GM12878 (cell line): ENCODE measurements at regions not wholly inside any gene's neighbourhood (a gene's known extent, or its start where the extent isn't known, plus 50 kb on each side); places are given as distances from the start of the nearest gene placed in this dataset.

Experiments
- ATAC-seq: fragments of 200-7000 bp; cut with Tn5 transposase; 3 replicates; pipeline ENCODE4 v1.9.1; 2020; ENCODE audit warnings: mild to moderate bottlenecking, moderate library complexity
- BruUV-seq: library from RNA; stranded (reverse); fragments of 400-500 nt; replicated peaks from 2 replicates; lab custom pipeline; 2021; lab: Mats Ljungman, UMichigan
- CTCF ChIA-PET: fragments of 300-600 bp; sonication (Branson Sonifier 250); formaldehyde crosslinking; extraction: SDS; loops from one replicate; lab custom pipeline; 2021; ENCODE audit warnings: inconsistent platforms; lab: Yijun Ruan, JAX
- POLR2A ChIA-PET: fragments of 350-600 bp; formaldehyde crosslinking; extraction: SDS; loops from one replicate; lab custom pipeline; 2021; ENCODE audit warnings: inconsistent platforms; lab: Charles Lee
- RAD21 ChIA-PET: fragments of 300-600 bp; sonication (Branson Sonifier 250); formaldehyde crosslinking; loops from one replicate; lab custom pipeline; 2023; ENCODE audit warnings: antibody characterized with exemption; ENCODE audit not compliant: unreplicated experiment; lab: Charles Lee
- SMC1A ChIA-PET: fragments of 300-600 bp; sonication (Branson Sonifier 250); formaldehyde crosslinking; loops from one replicate; lab custom pipeline; 2023; ENCODE audit not compliant: unreplicated experiment, uncharacterized antibody; lab: Charles Lee
- DNase-seq: peaks from one replicate; pipeline ENCODE4 v3.0.0-alpha.2; 2011; ENCODE audit warnings: low read depth, low spot score
- FAIRE-seq: peaks from 3 replicates; lab custom pipeline; 2011; peaks lifted over from hg19 to GRCh38; lab: Jason Lieb, UNC
- H2AFZ ChIP-seq: 2 replicates; pipeline ENCODE4 v1.6.0; 2011; ENCODE audit warnings: low read depth, low read length, control low read depth; ENCODE audit not compliant: control insufficient read depth
- H3K27ac ChIP-seq: 2 replicates; pipeline ENCODE4 v1.5.1; 2011; ENCODE audit warnings: control low read depth; ENCODE audit not compliant: control insufficient read depth, insufficient read depth
- H3K27me3 ChIP-seq, 2 experiments: replicated peaks in 1 of 2; 2 replicates each; pipeline versions ENCODE4 v1.6.0 to v1.6.1; 2011; ENCODE audit warnings: low read length in 1 of 2; ENCODE audit not compliant: control insufficient read depth in 2 of 2, insufficient read depth in 2 of 2
- H3K36me3 ChIP-seq, 2 experiments: 2 replicates each; pipeline ENCODE4 v1.5.1; 2011; ENCODE audit warnings: low read length in 1 of 2; ENCODE audit not compliant: control insufficient read depth in 2 of 2, insufficient read depth in 2 of 2
- H3K4me1 ChIP-seq: 2 replicates; pipeline ENCODE4 v1.6.1; 2011; ENCODE audit warnings: mild to moderate bottlenecking, low read length, moderate library complexity, mixed read lengths; ENCODE audit not compliant: control insufficient read depth, insufficient read depth
- H3K4me2 ChIP-seq: 2 replicates; pipeline ENCODE4 v1.6.0; 2011; ENCODE audit warnings: control low read depth; ENCODE audit not compliant: control insufficient read depth, insufficient read depth
- H3K4me3 ChIP-seq: fragments of 200-600 bp; sonication (generic); 2 replicates; pipeline ENCODE4 v1.5.1; 2016
- H3K79me2 ChIP-seq: 2 replicates; pipeline ENCODE4 v1.6.0; 2011; ENCODE audit warnings: low read length; ENCODE audit not compliant: control insufficient read depth, insufficient read depth
- H3K9ac ChIP-seq: 2 replicates; pipeline ENCODE4 v1.8.0; 2011; ENCODE audit warnings: low read length, control low read depth, mixed read lengths; ENCODE audit not compliant: control insufficient read depth, insufficient read depth
- H3K9me3 ChIP-seq: replicated peaks from 3 replicates; pipeline ENCODE4 v1.5.1; 2011; ENCODE audit warnings: mild to moderate bottlenecking, low read length; ENCODE audit not compliant: control insufficient read depth, insufficient read depth
- H4K20me1 ChIP-seq: 2 replicates; pipeline ENCODE4 v1.6.0; 2011; ENCODE audit not compliant: control insufficient read depth, insufficient read depth
- ASH2L ChIP-seq: fragments of 300-600, 200-600 bp; sonication (generic); IDR thresholded peaks from 2 replicates; pipeline ENCODE4 v1.6.1; 2017; ENCODE audit warnings: low read depth, mild to moderate bottlenecking, borderline replicate concordance
- ATF7 ChIP-seq: fragments of 450-650 bp; IDR thresholded peaks from 2 replicates; pipeline ENCODE4 v1.6.1; 2016; ENCODE audit warnings: low read depth, mild to moderate bottlenecking
- BCL11A ChIP-seq: IDR thresholded peaks from 2 replicates; pipeline ENCODE4 v1.6.1; 2011; ENCODE audit warnings: low read depth, low read length
- BHLHE40 ChIP-seq, 2 experiments: fragments of 450-650 bp in 1 of 2; IDR thresholded peaks; 2 replicates each; pipeline ENCODE4 v1.6.1; 2011 to 2017; ENCODE audit warnings: low read depth in 2 of 2, borderline replicate concordance in 1 of 2, improper control_type of control experiment in 1 of 2, low read length in 1 of 2, mild to moderate bottlenecking in 1 of 2
- CEBPB ChIP-seq, 2 experiments: fragments of 150-350 bp in 1 of 2; IDR thresholded peaks; 2 replicates each; pipeline ENCODE4 v1.6.1; 2012 to 2014; ENCODE audit warnings: low read depth in 2 of 2, low read length in 2 of 2, borderline replicate concordance in 1 of 2, inconsistent platforms in 1 of 2
- CHD1 ChIP-seq: IDR thresholded peaks from 2 replicates; pipeline ENCODE4 v1.6.1; 2012; ENCODE audit warnings: low read depth, low read length, improper control_type of control experiment
- EED ChIP-seq: sonication (generic); IDR thresholded peaks from 2 replicates; pipeline ENCODE4 v1.6.1; 2016; ENCODE audit warnings: antibody characterized with exemption, low read depth
- FOXK2 ChIP-seq: fragments of 450-650 bp; IDR thresholded peaks from 2 replicates; pipeline ENCODE4 v1.6.1; 2017; ENCODE audit warnings: mild to moderate bottlenecking, moderate library complexity
- GATAD2B ChIP-seq: fragments of 450-650 bp; conservative IDR thresholded peaks from 2 replicates; pipeline ENCODE4 v1.6.1; 2017; ENCODE audit warnings: low read depth, mild to moderate bottlenecking, moderate library complexity
- NFYB ChIP-seq: IDR thresholded peaks from 2 replicates; pipeline ENCODE4 v1.6.1; 2011; ENCODE audit warnings: low read depth, mild to moderate bottlenecking, low read length, improper control_type of control experiment, moderate library complexity; ENCODE audit not compliant: insufficient read depth
- RCOR1 ChIP-seq: conservative IDR thresholded peaks from 2 replicates; pipeline ENCODE4 v1.6.1; 2012; ENCODE audit warnings: low read depth, low read length, improper control_type of control experiment
- whole genome bisulfite sequencing: methylation state at CpG from one replicate; pipeline ENCODE4 v1.1.6; 2016; ENCODE audit warnings: low lambda C conversion rate; ENCODE audit not compliant: insufficient replicate concordance, insufficient coverage; ENCODE audit errors: missing lambda C conversion rate; 5-methylcytosine and 5-hydroxymethylcytosine counted together
- in situ Hi-C: fragments of 300-500 bp; cut with MboI; formaldehyde crosslinking; loops from 9 replicates; pipeline ENCODE4 v1.14.3; 2018; ENCODE audit warnings: mixed read lengths
- intact Hi-C: fragments of 100-400 bp; cut with micrococcal nuclease; formaldehyde crosslinking; loops from one replicate; pipeline ENCODE4 v1.14.2; 2022; ENCODE audit not compliant: unreplicated experiment
- TF ChIP-seq, protein P1 (sequence below), 3 experiments: IDR thresholded peaks in 2 of 3; conservative IDR thresholded peaks in 1 of 3; 2 replicates each; pipeline ENCODE4 v1.5.1; 2011; ENCODE audit warnings: low read depth in 3 of 3, low read length in 3 of 3, mild to moderate bottlenecking in 3 of 3, control low read depth in 2 of 3, moderate library complexity in 2 of 3, inconsistent platforms in 1 of 3, mixed read lengths in 1 of 3; ENCODE audit not compliant: control insufficient read depth in 2 of 3, insufficient read depth in 1 of 3; ENCODE audit errors: extremely low read depth in 1 of 3
- TF ChIP-seq, protein P2 (sequence below): IDR thresholded peaks from 2 replicates; pipeline ENCODE4 v1.6.1; 2012; ENCODE audit warnings: low read length, inconsistent platforms
- TF ChIP-seq, protein P3 (sequence below): fragments of 450-650 bp; IDR thresholded peaks from 2 replicates; pipeline ENCODE4 v1.6.1; 2017; ENCODE audit warnings: borderline replicate concordance

DNA sequence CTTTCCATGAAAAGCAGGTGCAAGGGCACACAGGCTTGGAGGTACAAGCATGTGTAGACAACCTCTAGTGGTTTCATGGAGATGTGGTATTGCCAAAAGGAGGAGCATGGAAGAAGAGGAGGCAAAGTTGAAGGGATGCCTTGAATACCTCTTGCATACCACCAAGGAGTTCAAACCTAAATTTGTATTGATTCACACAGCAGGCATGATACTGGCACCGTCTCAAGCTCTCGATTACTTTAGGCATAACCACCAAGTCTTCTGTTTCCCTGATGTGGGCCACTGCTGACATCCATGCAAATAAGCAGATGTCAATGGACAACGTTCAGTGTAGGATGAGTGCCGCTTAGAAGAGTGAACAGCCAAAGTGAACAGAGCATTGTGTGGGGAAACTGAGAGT lies 87.1 kb downstream of the SCN11A start:
- H3K9me3 ChIP-seq = no peaks in the 10 kb centered on the region
- ATAC-seq (no peak), DNase-seq (no peak), FAIRE-seq (no peak)
- H3K9ac ChIP-seq = no peak overlapping the region
- H3K36me3 ChIP-seq = no peaks in the 10 kb centered on the region
- intact Hi-C loops = no loop called here
- TF ChIP-seq EED (no peak), CEBPB (IDR thresholded peaks at IDR 0.05; ENCODE audit: borderline replicate concordance in 1 of 2, low read depth in 2 of 2, low read length in 2 of 2) (no peak), CHD1 (no peak), NFYB (no peak)
- TF ChIP-seq, protein P1, sequence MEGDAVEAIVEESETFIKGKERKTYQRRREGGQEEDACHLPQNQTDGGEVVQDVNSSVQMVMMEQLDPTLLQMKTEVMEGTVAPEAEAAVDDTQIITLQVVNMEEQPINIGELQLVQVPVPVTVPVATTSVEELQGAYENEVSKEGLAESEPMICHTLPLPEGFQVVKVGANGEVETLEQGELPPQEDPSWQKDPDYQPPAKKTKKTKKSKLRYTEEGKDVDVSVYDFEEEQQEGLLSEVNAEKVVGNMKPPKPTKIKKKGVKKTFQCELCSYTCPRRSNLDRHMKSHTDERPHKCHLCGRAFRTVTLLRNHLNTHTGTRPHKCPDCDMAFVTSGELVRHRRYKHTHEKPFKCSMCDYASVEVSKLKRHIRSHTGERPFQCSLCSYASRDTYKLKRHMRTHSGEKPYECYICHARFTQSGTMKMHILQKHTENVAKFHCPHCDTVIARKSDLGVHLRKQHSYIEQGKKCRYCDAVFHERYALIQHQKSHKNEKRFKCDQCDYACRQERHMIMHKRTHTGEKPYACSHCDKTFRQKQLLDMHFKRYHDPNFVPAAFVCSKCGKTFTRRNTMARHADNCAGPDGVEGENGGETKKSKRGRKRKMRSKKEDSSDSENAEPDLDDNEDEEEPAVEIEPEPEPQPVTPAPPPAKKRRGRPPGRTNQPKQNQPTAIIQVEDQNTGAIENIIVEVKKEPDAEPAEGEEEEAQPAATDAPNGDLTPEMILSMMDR (IDR thresholded peaks at IDR 0.05 in 2 of 3, conservative IDR thresholded peaks at IDR 0.05 in 1 of 3; ENCODE audit: control insufficient read depth in 2 of 3, extremely low read depth in 1 of 3, insufficient read depth in 1 of 3, low read depth in 3 of 3, low read length in 3 of 3) = no peak
- RAD21 ChIA-PET = no interaction called here
- H3K27me3 ChIP-seq = peaks cover 0 to 2% of the 10 kb centered on the region in 2 experiments; a peak in 1 of 4 replicates
- WGBS = 3% methylated on average over 4 of the region's 4 CpGs
- H2AFZ ChIP-seq = no peak overlapping the region
- CTCF ChIA-PET = no interaction called here
- POLR2A ChIA-PET = no interaction called here
- SMC1A ChIA-PET = no interaction called here
- H3K4me1 ChIP-seq = no peaks in the 10 kb centered on the region
- no TSS peak for BruUV-seq
- in situ Hi-C loops = no loop called here
- H3K27ac ChIP-seq = no peak overlapping the region
- H3K4me3 ChIP-seq = no peak overlapping the region
- H3K79me2 ChIP-seq = no peaks in the 10 kb centered on the region
- H3K4me2 ChIP-seq = no peak overlapping the region
- no peaks in the 10 kb centered on the region for H4K20me1 ChIP-seq

DNA sequence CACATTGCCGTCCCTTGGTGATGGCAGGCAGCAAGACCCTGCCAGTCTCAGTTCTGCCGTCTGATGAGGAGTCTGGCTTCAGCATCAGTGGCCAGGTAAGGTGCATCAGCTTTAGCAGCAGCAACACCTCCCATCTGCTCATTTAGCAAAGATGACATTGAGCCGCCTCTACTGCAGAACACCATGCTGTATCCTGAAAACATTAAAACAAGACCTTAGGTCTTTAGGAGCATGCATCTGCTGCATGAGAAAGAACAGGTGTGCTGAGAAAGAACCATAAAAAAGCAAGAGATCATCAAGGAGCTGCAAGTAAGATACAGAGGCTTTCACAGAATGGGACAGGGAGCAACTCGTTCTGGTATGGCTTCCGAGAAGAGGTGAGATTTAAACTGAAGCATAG lies 87.5 kb downstream of the SCN11A start:
- no TSS peak for BruUV-seq
- Histone ChIP-seq H3K4me2 (no peak overlapping the region), H3K27me3 (peaks cover 0 to 2% of the 10 kb centered on the region in 2 experiments; a peak in 1 of 4 replicates), H3K4me1 (no peaks in the 10 kb centered on the region), H3K27ac (no peak overlapping the region), H3K4me3 (no peak overlapping the region), H4K20me1 (no peaks in the 10 kb centered on the region), H3K9me3 (no peaks in the 10 kb centered on the region), H2AFZ (no peak overlapping the region), H3K36me3 (no peaks in the 10 kb centered on the region), H3K79me2 (no peaks in the 10 kb centered on the region), H3K9ac (no peak overlapping the region)
- DNase-seq (no peak), ATAC-seq (no peak), FAIRE-seq (no peak)
- ChIA-PET RAD21 (no interaction called here), POLR2A (no interaction called here), SMC1A (no interaction called here), CTCF (no interaction called here)
- 62% methylated on average over 5 of the region's 5 CpGs for WGBS
- in situ Hi-C loops (no loop called here), intact Hi-C loops (no loop called here)
- TF ChIP-seq FOXK2 (no peak), BCL11A (no peak), ASH2L (no peak), ATF7 (no peak), RCOR1 (no peak), GATAD2B (no peak), BHLHE40 (IDR thresholded peaks at IDR 0.05; ENCODE audit: borderline replicate concordance in 1 of 2, low read depth in 2 of 2, low read length in 1 of 2) (no peak)
- TF ChIP-seq, protein P2, sequence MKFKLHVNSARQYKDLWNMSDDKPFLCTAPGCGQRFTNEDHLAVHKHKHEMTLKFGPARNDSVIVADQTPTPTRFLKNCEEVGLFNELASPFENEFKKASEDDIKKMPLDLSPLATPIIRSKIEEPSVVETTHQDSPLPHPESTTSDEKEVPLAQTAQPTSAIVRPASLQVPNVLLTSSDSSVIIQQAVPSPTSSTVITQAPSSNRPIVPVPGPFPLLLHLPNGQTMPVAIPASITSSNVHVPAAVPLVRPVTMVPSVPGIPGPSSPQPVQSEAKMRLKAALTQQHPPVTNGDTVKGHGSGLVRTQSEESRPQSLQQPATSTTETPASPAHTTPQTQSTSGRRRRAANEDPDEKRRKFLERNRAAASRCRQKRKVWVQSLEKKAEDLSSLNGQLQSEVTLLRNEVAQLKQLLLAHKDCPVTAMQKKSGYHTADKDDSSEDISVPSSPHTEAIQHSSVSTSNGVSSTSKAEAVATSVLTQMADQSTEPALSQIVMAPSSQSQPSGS = no peak
- TF ChIP-seq, protein P3, sequence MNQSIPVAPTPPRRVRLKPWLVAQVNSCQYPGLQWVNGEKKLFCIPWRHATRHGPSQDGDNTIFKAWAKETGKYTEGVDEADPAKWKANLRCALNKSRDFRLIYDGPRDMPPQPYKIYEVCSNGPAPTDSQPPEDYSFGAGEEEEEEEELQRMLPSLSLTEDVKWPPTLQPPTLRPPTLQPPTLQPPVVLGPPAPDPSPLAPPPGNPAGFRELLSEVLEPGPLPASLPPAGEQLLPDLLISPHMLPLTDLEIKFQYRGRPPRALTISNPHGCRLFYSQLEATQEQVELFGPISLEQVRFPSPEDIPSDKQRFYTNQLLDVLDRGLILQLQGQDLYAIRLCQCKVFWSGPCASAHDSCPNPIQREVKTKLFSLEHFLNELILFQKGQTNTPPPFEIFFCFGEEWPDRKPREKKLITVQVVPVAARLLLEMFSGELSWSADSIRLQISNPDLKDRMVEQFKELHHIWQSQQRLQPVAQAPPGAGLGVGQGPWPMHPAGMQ = no peak
